Sigmoid colon (tissue), 4 donors: ENCODE measurements at regions not wholly inside any gene's neighbourhood (a gene's known extent, or its start where the extent isn't known, plus 50 kb on each side); places are given as distances from the start of the nearest gene placed in this dataset.

ENCODE experiments used
- CTCF ChIP-seq, 4 experiments: fragments of 450-650 bp in 3 of 4; fragments of 200-600 bp in 1 of 4; IDR thresholded peaks; one replicate each; pipeline ENCODE4 v1.5.1; 2016 to 2019; ENCODE audit warnings: antibody characterized with exemption in 4 of 4, mild to moderate bottlenecking in 3 of 4, moderate library complexity in 2 of 4
- EP300 ChIP-seq, 4 donors: sonication (generic); formaldehyde crosslinking; IDR thresholded peaks; one replicate each; pipeline ENCODE4 v1.6.1; 2017; ENCODE audit warnings: antibody characterized with exemption in 4 of 4
- POLR2A ChIP-seq, 2 donors: fragments of 450-650 bp; IDR thresholded peaks; one replicate each; pipeline ENCODE4 v1.6.1; 2016; ENCODE audit warnings: antibody characterized with exemption in 2 of 2, mild to moderate bottlenecking in 2 of 2, moderate library complexity in 2 of 2
- POLR2AphosphoS5 ChIP-seq, 4 donors: sonication (generic); formaldehyde crosslinking; IDR thresholded peaks; one replicate each; pipeline ENCODE4 v1.6.1; 2017; ENCODE audit warnings: antibody characterized with exemption in 4 of 4

- TF ChIP-seq CTCF (IDR thresholded peaks at IDR 0.05) (no peak), EP300 (IDR thresholded peaks at IDR 0.05) (no peak), POLR2A (IDR thresholded peaks at IDR 0.05) (no peak), POLR2AphosphoS5 (IDR thresholded peaks at IDR 0.05) (no peak)
Observed at GRCh38 chr15:93859176-93859575, 372.2 kb upstream of the MCTP2 start.
